HT-29 (cell line): ENCODE measurements at regions not wholly inside any gene's neighbourhood (a gene's known extent, or its start where the extent isn't known, plus 50 kb on each side); places are given as distances from the start of the nearest gene placed in this dataset.
"Not testable (repeated sequence)": the region's sequence is repeated elsewhere in the genome, so short reads cannot be mapped to it uniquely, and the experiment has no call there.

Experiments
- DNase-seq: peaks from one replicate; pipeline ENCODE4 v3.0.0-alpha.2; 2015; ENCODE audit warnings: low spot score

DNA sequence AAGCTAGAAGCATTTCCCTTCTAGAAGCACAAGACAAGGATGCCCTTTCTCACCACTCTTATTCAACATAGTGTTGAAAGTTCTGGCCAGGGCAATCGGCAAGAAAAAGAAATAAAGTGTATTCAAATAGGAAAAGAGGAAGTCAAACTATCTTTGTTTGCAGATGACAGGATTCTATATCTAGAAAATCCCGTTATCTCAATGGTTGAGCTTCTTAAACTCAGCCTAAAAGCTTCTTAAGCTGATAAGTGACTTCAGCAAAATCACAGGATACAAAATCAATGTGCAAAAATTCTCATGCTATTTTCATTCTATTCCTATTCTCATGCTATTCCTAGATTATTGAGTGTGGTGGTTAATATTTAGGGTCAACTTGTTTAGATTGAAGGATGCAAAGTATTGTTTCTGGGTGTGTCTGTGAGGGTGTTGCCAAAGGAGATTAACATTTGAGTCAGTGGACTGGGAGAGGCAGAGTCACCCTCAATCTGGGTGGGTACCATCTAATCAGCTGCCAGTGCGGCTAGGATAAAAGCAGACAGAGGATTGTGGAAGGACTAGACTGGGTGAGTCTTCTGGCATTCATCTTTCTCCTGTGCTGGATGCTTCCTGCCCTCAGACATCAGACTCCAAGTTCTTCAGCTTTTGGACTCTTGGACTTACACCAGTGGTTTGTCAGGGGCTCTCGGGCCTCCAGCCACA is 111.9 kb downstream of the LSMEM1 start:
- DNase-seq, result not testable (repeated sequence)

- DNase-seq, result no peak
These were observed 113.6 kb downstream of the LSMEM1 start for GRCh38 chr7:112594397-112594796.

- no peak for DNase-seq
These were observed 115.5 kb downstream of the LSMEM1 start for GRCh38 chr7:112596260-112596659.

DNA sequence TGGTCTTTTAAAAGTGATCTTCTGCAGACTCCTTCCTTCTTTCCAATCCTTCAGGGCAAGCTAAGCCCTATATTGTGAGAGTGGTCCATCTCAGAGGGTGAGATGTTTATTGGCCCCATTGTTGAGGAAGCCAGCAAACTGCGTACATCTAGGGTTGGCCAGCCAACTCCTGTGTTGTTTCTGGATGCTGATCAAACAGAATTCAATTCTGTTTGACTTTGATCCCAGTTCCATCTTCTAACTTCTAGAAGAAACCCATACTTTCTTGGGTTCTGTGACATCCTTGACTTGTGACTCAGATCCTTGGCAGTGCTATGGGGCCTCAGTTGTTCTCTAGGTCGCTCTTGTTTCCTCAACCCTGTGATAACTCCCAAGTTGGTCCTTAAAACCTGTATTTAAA is 116.2 kb downstream of the LSMEM1 start:
- DNase-seq, result no peak

DNA sequence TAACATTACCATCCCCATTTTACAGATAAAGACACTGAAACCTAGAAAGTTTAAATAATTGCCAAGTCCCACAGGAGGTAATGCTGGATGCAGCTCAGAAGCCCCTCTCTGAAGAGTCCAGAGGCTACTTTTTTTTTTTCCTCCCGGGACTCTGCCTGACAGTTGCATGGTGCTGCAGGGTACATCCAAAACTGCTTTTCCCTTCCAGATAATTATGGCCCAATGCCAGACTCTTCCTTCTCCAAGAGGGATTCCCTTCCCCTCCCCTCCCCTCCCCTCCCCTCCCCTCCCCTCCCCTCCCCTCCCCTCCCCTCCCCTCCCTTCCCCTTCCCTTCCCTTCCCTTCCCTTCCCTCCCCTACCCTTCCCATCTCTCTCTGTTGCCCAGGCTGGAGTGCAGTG is 122.9 kb downstream of the LSMEM1 start:
- DNase-seq, result no peak

DNA sequence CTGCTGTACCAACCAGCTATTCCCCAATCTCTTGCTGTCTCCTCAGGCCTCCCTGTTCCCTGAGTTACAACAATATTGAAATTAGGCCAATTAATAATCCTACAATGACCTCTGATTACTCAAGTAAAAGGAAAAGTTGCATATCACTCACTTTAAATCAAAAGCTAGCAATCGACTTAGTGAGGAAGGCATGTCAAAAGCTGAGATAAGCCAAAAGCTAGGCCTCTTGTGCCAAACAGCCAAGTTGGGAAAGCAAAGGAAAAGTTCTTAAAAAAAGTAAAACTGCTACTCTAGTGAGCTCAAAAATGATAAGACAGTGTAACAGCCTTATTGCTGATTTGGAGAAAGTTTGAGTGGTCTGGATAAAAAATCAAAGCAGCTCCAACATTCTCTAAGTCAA is 129.8 kb downstream of the LSMEM1 start:
- no peak for DNase-seq

DNA sequence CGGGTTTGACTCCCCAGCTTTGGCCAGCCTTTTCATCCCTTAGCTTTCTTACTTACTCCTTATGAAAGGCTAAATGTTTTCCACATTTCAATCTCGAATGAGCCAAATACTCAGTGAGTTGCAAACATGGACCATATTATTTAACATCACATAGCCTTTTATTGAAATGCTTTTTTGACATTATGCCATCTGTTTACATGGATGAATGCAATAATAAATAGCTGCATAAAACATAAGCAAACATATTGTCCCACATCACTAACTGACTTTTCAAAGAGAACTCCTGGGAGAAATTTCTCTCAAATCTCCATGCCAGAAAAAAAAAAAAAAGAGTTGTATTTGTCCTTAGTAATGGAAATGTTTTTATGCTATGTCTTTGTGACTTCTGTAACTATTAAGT is 134.9 kb downstream of the LSMEM1 start:
- DNase-seq, result no peak

DNA sequence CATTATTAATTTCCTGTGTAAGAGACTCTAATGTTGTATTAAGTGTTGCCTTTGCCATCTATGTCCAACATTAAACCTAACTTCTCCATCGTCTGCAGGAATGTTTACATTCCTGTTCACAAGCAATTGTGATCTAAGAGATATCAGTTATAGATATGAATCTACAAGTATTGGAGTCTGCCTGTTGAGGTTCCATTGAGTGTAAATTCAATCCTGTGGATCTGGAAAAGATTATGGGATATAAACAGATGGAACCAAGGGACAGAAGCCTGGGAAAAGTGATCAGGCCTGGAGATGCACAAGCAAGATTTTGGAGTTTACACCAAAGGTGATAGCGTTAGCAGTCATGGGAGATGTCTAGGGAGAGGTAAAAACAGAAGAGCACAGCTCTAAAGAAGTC is 135.5 kb downstream of the LSMEM1 start:
- DNase-seq, result no peak

DNA sequence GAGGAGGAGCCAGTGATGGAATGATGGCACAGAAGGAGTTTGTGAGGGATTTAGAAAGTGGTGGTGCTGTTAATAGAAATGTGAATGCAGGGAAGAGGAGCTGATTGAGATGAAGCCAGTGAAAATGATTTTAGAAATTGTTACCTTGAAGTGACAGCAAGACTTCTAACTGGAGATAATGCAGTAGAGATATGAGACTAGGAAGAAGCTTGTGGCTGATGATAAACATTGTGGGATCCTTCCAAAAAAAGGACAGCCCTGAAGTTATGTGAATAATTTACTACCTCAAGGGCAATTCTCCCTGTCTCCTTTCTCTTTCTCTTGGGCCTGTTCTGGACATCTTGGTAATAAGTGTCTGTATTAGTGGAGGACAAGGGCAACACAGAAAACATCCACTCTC is 138.6 kb downstream of the LSMEM1 start:
- no peak for DNase-seq

- DNase-seq, result no peak
These were observed 141.4 kb downstream of the LSMEM1 start for GRCh38 chr7:112622159-112622715.

DNA sequence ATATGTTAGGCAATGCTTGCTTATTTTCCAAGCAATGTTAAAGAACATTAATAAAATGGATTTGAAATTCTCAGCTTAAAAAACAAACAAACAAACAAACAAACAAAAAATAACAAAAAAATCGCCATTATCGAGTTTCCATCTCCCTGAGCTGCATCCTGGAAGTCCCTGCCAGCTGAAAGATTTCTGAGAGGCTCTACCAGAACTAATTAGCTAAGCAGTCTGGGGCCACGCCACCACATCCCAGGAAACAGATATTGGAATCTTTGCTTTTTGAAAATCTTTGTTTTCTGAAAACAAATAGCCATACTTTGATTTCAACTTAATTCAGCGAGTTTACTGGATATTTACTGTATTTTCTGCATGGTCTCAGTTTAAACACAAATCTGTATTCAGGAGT is 143.6 kb downstream of the LSMEM1 start:
- DNase-seq, result no peak

DNA sequence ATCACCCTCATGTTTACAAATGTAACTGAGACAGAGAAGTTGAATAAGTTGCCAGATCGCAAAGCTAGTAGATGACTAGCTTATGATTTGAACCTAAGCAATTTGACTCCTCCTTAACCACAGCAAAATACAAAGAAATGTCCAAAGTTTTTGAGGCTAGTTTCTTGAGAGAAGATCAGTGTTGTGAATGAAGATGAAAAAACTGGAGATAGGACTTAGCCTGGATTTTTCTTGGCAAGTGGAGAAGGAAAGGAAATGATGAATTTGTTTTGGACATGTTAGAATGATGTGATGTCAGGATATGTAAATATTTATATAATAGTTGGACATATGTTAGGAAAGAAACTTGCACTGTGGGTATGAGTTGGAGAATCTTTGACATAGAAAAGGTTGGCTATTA is 149.8 kb downstream of the LSMEM1 start:
- DNase-seq, result peak; percentile 54

DNA sequence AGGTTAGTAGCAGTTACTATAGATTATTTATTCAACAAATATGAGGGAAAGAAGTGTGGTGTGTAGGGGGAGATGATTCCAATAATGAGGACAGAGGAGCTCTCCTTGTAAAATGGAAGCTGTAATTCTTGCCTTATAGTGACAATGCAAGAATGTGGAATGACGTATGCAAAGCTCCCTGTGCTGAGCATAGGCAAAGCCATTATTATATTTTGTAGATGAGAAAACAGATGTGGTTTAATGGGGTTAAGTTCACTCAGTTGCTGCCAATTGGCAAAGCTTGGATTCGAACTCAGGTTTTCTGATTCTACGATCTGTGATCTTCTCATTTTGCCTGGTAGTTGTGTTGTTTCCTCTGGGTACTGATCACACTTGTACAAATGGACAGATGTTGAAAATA is 153.3 kb downstream of the LSMEM1 start:
- DNase-seq, result no peak

- no peak for DNase-seq
These were observed 154.5 kb downstream of the TMEM168 start for GRCh38 chr7:112635742-112636141.

DNA sequence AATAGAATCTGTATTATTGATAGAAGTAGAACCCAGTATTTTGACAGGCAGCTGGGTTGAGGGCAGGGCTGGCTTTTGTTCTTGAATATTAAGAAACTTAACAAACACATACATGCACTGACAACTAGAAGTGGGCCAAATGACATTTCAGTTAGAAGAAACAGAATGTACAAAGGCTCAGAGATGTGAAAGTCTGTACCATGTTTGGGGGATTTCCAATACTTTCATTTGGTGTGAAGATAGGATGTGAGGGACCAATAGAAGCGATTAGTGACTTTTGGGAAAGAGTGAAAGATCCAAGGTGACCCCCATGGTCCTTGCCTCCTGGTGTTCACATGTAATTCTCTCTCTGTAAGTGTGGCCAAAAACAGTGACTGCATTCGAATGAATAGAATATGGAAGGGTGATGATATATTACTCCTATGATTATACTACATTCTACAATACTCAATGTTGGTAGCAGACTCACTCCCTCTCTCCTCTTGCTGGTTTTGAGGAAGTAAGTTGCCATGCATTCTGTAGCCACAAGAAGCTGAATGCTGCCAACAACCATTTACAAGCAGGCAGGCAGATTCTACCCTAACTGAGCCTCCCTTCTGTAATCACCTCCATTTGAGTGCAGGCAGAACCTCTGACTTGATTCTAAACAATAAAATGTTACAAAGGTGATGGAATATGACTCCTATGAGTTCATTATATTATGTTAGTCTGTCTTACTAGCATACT is 151.4 kb downstream of the TMEM168 start:
- DNase-seq, result peak; percentile 20

DNA sequence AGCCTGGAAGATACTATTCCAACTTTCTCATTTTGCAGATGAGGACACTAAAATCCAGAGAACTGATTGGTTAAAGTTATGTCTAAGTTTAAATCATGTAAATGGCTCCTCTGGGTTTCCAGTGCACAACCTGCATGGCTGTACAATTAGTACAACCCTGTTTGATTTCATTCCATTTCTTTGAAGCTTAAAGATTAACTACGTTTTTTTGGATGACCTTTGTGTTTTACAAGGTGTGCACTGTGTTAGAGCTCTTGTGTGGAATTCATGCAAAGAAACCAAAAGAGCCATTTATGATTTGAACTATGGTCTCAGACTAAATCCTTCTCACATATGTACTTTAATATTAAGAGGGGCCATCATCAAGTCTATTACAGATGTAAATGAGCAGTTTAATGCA is 149.5 kb downstream of the TMEM168 start:
- peak; percentile 15 for DNase-seq

DNA sequence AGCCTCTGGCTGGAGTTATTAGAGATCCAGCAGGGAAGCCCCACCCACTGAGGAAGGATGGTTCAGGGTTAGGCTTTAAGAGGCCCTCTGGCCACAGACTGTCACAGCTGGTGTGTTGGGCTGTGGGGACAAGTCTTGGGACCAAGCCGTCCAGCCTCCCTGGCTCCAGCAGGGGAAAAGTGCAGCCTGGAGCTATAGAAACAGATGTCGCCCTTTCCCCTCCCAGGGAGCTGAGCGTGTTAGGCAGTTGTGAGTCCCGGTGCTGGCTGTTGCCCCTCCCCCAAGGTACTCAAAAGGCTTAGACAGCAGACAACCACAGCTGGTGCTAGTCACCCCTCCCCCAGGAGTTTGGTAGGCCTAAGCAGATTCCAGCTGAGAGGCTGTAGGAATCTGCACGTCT is 143.4 kb downstream of the TMEM168 start:
- no peak for DNase-seq

DNA sequence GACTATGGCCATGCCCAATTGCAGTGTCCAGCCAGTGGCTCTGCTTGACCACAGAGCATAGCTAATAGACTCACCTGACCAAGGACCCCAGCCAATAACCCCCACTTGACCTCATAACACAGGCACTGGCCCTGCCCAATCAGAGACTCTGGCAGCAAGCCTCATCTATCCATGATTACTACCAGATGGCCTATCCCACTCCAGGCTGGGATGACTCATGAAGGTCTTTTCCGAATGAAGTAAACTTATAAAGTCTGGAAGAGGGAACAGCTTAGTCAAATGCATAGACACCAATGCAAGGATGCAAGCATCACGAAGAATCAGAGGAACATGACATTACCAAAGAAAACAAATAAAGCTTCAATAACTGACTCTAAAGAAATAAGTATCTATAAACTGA is 141.4 kb downstream of the TMEM168 start:
- no peak for DNase-seq

DNA sequence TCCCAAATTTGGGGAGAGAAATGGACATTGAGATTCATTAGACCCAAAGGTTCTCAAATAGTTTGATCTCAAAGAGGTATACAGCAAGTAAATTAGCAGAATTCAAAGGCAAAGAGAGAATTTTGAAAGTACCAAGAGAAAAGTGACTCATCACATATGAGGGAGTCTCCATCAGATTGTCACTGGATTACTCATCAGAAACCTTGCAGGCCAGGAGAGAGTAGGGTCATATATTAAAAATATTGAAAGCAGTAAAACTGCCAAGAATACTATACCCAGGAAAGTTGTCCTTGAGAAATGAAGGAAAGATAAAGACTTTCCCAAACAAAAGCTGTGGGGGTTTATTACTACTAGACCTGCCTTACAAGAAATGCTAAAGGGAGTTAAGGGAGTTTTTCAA is 140.6 kb downstream of the TMEM168 start:
- no peak for DNase-seq

- no peak for DNase-seq
These were observed 135.6 kb downstream of the TMEM168 start for GRCh38 chr7:112654322-112655216.

DNA sequence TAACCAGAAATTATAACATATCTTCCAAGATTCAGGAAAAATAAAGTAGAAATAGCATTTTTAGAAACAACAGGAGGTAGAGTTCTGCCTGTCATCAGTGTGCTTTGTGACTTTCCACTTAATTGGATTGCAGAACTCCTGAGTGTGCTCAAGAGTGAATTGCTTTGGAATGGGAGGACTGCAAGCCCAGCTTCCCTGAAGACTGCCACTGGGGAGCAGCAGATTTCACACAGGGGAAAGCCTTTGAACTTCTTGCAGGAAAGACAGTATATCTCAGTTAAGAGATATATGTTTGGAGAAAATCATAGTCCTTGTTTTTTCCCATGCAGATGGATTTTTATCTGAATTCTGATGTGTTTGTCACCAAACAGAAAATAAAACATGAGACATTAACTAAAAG is 124.5 kb downstream of the TMEM168 start:
- DNase-seq, result peak; percentile 75

- DNase-seq, result no peak
These were observed 121.6 kb downstream of the TMEM168 start for GRCh38 chr7:112668561-112668960.
